Tibial nerve (tissue), 4 donors: ENCODE measurements at regions not wholly inside any gene's neighbourhood (a gene's known extent, or its start where the extent isn't known, plus 50 kb on each side); places are given as distances from the start of the nearest gene placed in this dataset.

Experiments used
- DNase-seq, 2 donors: peaks; one replicate each; pipeline ENCODE4 v3.0.0-alpha.2; 2019; ENCODE audit warnings: low spot score in 2 of 2
- H3K27ac ChIP-seq, 4 donors: fragments of 200-600 bp; sonication (generic) in 3 of 4; one replicate each; pipeline ENCODE4 v1.5.1; 2017 to 2019; ENCODE audit warnings: mild to moderate bottlenecking in 1 of 4
- H3K27me3 ChIP-seq, 2 donors: fragments of 200-600 bp; sonication (generic) in 1 of 2; one replicate each; pipeline versions ENCODE4 v1.5.1 to v1.6.0; 2017 to 2019
- H3K36me3 ChIP-seq, 3 donors: fragments of 200-600 bp; sonication (generic); one replicate each; pipeline ENCODE4 v1.5.1; 2018 to 2019
- H3K4me1 ChIP-seq, 4 donors: fragments of 200-600 bp; sonication (generic) in 3 of 4; one replicate each; pipeline ENCODE4 v1.5.1; 2017 to 2019
- H3K4me3 ChIP-seq, 4 donors: fragments of 200-600 bp; sonication (generic) in 3 of 4; one replicate each; pipeline ENCODE4 v1.5.1; 2017 to 2019; ENCODE audit warnings: mild to moderate bottlenecking in 1 of 4, moderate library complexity in 1 of 4
- H3K9me3 ChIP-seq, 4 donors: fragments of 200-600 bp; sonication (generic) in 3 of 4; one replicate each; pipeline ENCODE4 v1.5.1; 2017 to 2019
- EP300 ChIP-seq, 2 donors: sonication (generic); formaldehyde crosslinking; IDR thresholded peaks; one replicate each; pipeline ENCODE4 v1.6.1; 2017; ENCODE audit warnings: antibody characterized with exemption in 2 of 2, mild to moderate bottlenecking in 1 of 2
- POLR2A ChIP-seq, 2 donors: fragments of 450-650 bp; IDR thresholded peaks; one replicate each; pipeline ENCODE4 v1.6.1; 2017; ENCODE audit warnings: antibody characterized with exemption in 2 of 2, mild to moderate bottlenecking in 2 of 2, moderate library complexity in 2 of 2
- WGBS, 2 donors: methylation state at CpG; one replicate each; pipeline ENCODE4 v1.1.5; 2018; 5-methylcytosine and 5-hydroxymethylcytosine counted together
- TF ChIP-seq, protein P1 (sequence below), 5 experiments: fragments of 200-600 bp in 3 of 5; fragments of 450-650 bp in 2 of 5; sonication (generic) in 3 of 5; IDR thresholded peaks; one replicate each; pipeline ENCODE4 v1.5.1; 2016 to 2019; ENCODE audit warnings: antibody characterized with exemption in 5 of 5, mild to moderate bottlenecking in 3 of 5, moderate library complexity in 2 of 5

- H3K9me3 ChIP-seq = no peaks in the 10 kb centered on the region
- DNase-seq = no peak
- TF ChIP-seq EP300 (IDR thresholded peaks at IDR 0.05) = no peak
- TF ChIP-seq POLR2A (IDR thresholded peaks at IDR 0.05) = no peak
- TF ChIP-seq, protein P1, sequence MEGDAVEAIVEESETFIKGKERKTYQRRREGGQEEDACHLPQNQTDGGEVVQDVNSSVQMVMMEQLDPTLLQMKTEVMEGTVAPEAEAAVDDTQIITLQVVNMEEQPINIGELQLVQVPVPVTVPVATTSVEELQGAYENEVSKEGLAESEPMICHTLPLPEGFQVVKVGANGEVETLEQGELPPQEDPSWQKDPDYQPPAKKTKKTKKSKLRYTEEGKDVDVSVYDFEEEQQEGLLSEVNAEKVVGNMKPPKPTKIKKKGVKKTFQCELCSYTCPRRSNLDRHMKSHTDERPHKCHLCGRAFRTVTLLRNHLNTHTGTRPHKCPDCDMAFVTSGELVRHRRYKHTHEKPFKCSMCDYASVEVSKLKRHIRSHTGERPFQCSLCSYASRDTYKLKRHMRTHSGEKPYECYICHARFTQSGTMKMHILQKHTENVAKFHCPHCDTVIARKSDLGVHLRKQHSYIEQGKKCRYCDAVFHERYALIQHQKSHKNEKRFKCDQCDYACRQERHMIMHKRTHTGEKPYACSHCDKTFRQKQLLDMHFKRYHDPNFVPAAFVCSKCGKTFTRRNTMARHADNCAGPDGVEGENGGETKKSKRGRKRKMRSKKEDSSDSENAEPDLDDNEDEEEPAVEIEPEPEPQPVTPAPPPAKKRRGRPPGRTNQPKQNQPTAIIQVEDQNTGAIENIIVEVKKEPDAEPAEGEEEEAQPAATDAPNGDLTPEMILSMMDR (IDR thresholded peaks at IDR 0.05) = no peak
- H3K4me1 ChIP-seq = peaks cover 0 to 27% (median 6%) of the 10 kb centered on the region in 4 donors
- H3K27ac ChIP-seq = peak overlapping the region in 2 of 4 donors; percentile 47 to 61
- WGBS, 2 donors = 34 to 46% methylated on average over 3 of the region's 3 CpGs
- H3K36me3 ChIP-seq = no peaks in the 10 kb centered on the region
- no peaks in the 10 kb centered on the region for H3K27me3 ChIP-seq
- H3K4me3 ChIP-seq = no peak overlapping the region
Measured at GRCh38 chr2:216800836-216801235, 59.0 kb downstream of the TNP1 start.

DNA sequence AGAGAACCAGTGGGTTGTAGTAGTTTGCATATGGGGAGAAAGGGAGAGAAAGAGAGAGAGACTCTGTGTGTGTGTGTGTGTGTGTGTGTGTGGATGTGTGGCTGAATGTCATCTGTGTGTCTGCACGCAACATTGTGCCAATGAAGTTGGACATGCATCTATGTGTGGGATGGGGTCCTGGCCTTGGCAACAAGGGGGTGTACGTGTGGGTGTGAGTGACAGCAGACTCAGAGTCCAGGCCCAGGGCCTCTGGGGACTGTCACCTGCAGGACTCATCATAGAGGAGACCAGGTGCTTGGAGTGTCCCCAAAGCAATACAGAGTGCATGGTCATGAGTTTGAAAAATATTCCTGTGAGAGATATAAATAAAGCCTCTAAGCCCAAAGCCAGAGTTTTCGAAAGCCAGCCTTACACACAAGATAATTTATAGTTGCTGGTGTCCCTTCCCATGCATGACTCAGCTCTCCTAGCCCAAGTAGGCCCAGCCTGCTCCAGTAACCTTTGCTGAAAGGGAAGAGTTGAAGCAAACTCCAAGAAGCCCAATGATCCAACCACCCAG lies 59.9 kb downstream of the TNP1 start:
- 40 to 44% methylated on average over 3 of the region's 3 CpGs for WGBS, 2 donors
- Histone ChIP-seq H3K9me3 (no peaks in the 10 kb centered on the region), H3K27ac (peak overlapping the region in 2 of 4 donors; percentile 13 to 61), H3K4me1 (peaks cover 0 to 26% (median 6%) of the 10 kb centered on the region in 4 donors), H3K36me3 (no peaks in the 10 kb centered on the region), H3K27me3 (no peaks in the 10 kb centered on the region), H3K4me3 (no peak overlapping the region)
- TF ChIP-seq EP300 (IDR thresholded peaks at IDR 0.05) = peak in 1 of 2 donors; percentile 52
- no peak for TF ChIP-seq POLR2A (IDR thresholded peaks at IDR 0.05)
- TF ChIP-seq, protein P1 (IDR thresholded peaks at IDR 0.05) = no peak
- DNase-seq = no peak

GRCh38 chr2:216796115-216796840 lies 63.6 kb downstream of the TNP1 start:
- Histone ChIP-seq H3K27ac (no peak overlapping the region), H3K4me1 (peaks cover 0 to 32% (median 12%) of the 10 kb centered on the region in 4 donors), H3K27me3 (no peaks in the 10 kb centered on the region), H3K36me3 (no peaks in the 10 kb centered on the region), H3K4me3 (no peak overlapping the region), H3K9me3 (no peaks in the 10 kb centered on the region)
- WGBS, 2 donors = 86 to 89% methylated on average over 10 of the region's 10 CpGs
- DNase-seq = no peak
- TF ChIP-seq, protein P1 (IDR thresholded peaks at IDR 0.05) = no peak
- TF ChIP-seq EP300 (IDR thresholded peaks at IDR 0.05) (no peak), POLR2A (IDR thresholded peaks at IDR 0.05) (no peak)

- no peaks in the 10 kb centered on the region for H3K36me3 ChIP-seq
- TF ChIP-seq POLR2A (IDR thresholded peaks at IDR 0.05) (no peak), EP300 (IDR thresholded peaks at IDR 0.05) (no peak)
- TF ChIP-seq, protein P1 (IDR thresholded peaks at IDR 0.05) = no peak
- DNase-seq = no peak
- H3K27me3 ChIP-seq = no peaks in the 10 kb centered on the region
- H3K4me3 ChIP-seq = no peak overlapping the region
- peaks cover 0 to 41% (median 7%) of the 10 kb centered on the region in 4 donors for H3K4me1 ChIP-seq
- peak overlapping the region in 1 of 4 donors; percentile 56 for H3K27ac ChIP-seq
- WGBS, 2 donors = 82 to 90% methylated on average over 7 of the region's 7 CpGs
- no peaks in the 10 kb centered on the region for H3K9me3 ChIP-seq
Measured at GRCh38 chr2:216793386-216793785, 66.5 kb downstream of the TNP1 start.
